ENCODE measurements at regions not wholly inside any gene's neighbourhood (a gene's known extent, or its start where the extent isn't known, plus 50 kb on each side); places are given as distances from the start of the nearest gene placed in this dataset.

DNA sequence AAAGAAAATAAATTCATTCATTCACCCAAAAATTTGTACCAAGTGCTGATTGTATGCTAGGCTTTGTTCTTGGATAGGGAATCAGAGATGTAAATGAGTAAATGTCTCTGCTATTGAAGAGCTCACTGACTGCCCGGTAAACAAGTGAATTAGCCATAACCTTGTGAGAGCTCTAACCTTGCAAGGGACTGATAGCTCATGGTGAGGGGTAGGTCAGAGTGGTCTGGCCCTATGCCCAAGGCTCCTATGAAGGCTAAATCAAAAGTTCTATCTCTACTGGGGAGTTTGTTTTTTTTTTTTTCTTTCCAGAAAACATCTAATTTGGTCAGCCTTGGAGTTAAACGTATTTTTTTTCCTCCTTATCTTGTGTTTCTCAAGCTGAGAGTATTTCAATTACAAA, 172.8 kb upstream of the CDH11 start:
- H3K4me3 ChIP-seq (ENCODE audit: low read length), result no peak overlapping the region

DNA sequence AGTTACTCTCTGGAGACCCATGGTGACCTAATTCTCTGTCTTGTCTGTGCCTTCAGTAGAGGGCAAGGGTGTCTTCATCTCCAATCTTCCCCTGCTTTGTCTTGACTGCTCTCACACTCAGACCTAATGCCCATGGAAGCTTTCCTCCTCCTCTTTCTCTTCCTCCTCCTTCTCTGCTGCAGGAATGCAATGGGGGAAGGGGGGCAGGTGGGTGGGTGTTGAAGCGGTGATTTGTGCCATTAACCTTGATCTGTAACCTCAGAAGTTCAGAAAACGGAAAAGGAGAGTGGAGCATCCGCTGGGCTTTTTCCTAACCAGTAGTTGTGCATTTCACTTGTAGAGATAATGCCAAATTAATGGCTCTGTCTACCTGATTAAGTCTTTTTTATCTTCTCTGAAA, 172.3 kb upstream of the CDH11 start:
- H3K4me1 ChIP-seq (ENCODE audit: control insufficient read depth, insufficient read depth, low read length), result no peaks in the 10 kb centered on the region
- H3K27me3 ChIP-seq (ENCODE audit: control insufficient read depth, insufficient read depth), result no peaks in the 10 kb centered on the region
- ATAC-seq, result no peak
- no peak overlapping the region for H3K27ac ChIP-seq (ENCODE audit: low read length)
- H3K9me3 ChIP-seq (ENCODE audit: control insufficient read depth, low read length), result no peaks in the 10 kb centered on the region
- 77% methylated on average over 3 of the region's 3 CpGs for WGBS
- no peak overlapping the region for H3K4me3 ChIP-seq (ENCODE audit: low read length)
- DNase-seq, result no peak
- intact Hi-C loops (cut with DNase I), result no loop called here

More for the DNA sequence above, 172.8 kb upstream of the CDH11 start:
- Histone ChIP-seq H3K27me3 (ENCODE audit: control insufficient read depth, insufficient read depth) (no peaks in the 10 kb centered on the region), H3K27ac (ENCODE audit: low read length) (no peak overlapping the region), H3K9me3 (ENCODE audit: control insufficient read depth, low read length) (no peaks in the 10 kb centered on the region), H3K4me1 (ENCODE audit: control insufficient read depth, insufficient read depth, low read length) (no peaks in the 10 kb centered on the region)
- intact Hi-C loops (cut with DNase I), result no loop called here
- 68% methylated on average over 2 of the region's 2 CpGs for WGBS
- ATAC-seq (no peak), DNase-seq (no peak)

DNA sequence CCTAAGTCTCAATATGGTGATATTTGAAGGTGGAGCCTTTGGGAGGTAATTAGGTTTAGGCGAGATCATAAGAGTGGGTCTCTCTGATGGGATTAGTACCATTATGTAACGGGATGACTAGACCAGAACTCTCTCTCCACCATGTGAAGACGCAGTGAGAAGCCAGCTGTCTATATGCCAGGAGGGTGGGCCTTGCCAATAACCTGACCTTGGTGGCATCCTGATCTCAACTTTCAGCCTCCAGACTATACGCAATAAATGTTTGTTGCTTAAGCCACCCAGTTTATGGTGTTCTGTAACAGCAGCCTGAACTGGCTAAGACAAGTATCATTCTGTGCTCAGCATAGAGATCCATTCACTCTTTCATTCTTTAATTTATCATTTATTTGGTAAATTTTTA, 167.2 kb upstream of the CDH11 start:
- no peaks in the 10 kb centered on the region for H3K9me3 ChIP-seq (ENCODE audit: control insufficient read depth, low read length)
- intact Hi-C loops (cut with DNase I), result no loop called here
- no peaks in the 10 kb centered on the region for H3K27me3 ChIP-seq (ENCODE audit: control insufficient read depth, insufficient read depth)
- H3K27ac ChIP-seq (ENCODE audit: low read length), result no peak overlapping the region
- WGBS, result 74% methylated on average over 4 of the region's 4 CpGs
- no peak for ATAC-seq
- H3K4me1 ChIP-seq (ENCODE audit: control insufficient read depth, insufficient read depth, low read length), result peaks cover 3% of the 10 kb centered on the region
- peak in 1 of 3 donors; percentile 47 for DNase-seq
- H3K4me3 ChIP-seq (ENCODE audit: low read length), result no peak overlapping the region

DNA sequence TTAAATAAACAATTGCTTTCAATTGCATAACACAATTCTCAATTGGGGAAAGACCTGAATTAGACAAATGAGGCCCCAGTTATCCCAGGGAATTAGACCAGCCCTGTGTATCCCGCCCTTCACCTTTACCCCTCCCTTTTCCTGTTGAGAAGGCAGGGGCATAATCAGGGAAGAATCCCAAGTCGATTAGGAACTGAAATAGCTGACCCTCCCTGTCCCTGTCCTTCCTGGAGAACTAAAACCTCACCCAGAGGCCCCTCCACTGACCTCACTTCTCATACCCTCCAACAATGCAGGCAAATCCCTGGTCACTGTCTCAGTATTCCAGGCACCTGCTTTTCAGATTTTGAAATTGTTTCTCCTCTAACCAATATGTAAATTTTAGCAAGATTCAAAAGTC, 165.4 kb upstream of the CDH11 start:
- H3K4me3 ChIP-seq (ENCODE audit: low read length), result no peak overlapping the region
- 46% methylated on average over 2 of the region's 2 CpGs for WGBS
- no peaks in the 10 kb centered on the region for H3K9me3 ChIP-seq (ENCODE audit: control insufficient read depth, low read length)
- H3K4me1 ChIP-seq (ENCODE audit: control insufficient read depth, insufficient read depth, low read length), result peaks cover 3% of the 10 kb centered on the region
- intact Hi-C loops (cut with DNase I), result no loop called here
- no peaks in the 10 kb centered on the region for H3K27me3 ChIP-seq (ENCODE audit: control insufficient read depth, insufficient read depth)
- ATAC-seq (no peak), DNase-seq (no peak)
- H3K27ac ChIP-seq (ENCODE audit: low read length), result no peak overlapping the region

DNA sequence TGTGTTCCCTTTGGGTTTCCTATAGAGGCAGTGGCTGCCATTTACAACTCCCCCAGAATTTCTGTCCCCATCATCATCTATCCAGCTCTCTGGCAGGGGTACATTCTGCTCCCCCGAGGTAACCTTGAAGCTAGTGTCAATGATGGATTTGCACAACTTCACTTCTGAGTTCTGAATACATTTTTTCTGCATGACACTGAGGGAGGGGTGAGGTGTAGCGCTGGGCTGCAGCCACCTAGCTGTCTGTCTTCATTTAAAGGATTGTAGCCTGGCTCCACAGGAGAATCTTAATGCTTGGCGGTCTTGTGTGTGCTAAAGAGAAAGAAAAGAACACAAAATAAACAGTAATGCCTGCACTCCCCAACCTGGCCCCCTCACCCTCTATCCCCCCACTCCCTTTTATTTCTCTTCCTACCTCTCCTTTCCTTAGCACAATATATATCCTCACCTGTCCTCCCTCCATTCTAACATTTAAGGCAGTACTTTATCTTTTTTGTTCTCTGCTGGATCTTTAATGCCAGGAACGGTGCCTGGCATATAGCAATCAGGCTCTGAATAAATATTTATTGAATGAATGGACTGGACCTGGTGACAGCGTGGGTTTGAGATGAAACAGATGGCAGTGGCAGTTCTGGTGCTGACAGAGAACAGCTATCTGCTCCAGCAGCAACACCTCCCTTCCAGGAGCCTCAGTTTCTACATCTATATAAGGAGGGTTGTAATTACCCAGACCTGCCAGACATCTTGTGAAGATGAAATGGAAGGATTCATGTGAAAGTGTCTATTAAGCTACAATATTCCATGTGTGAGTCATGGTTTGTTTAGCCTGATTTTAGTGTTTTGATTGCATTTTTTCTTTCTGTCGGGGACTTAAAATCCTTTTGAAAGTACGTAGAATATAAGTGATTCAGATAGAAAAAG, 163.5 kb upstream of the CDH11 start:
- Histone ChIP-seq H3K4me1 (ENCODE audit: control insufficient read depth, insufficient read depth, low read length) (peaks cover 3% of the 10 kb centered on the region), H3K27me3 (ENCODE audit: control insufficient read depth, insufficient read depth) (no peaks in the 10 kb centered on the region), H3K9me3 (ENCODE audit: control insufficient read depth, low read length) (no peaks in the 10 kb centered on the region), H3K4me3 (ENCODE audit: low read length) (no peak overlapping the region), H3K27ac (ENCODE audit: low read length) (no peak overlapping the region)
- intact Hi-C loops (cut with DNase I), result no loop called here
- WGBS, result 59% methylated on average over 7 of the region's 7 CpGs
- DNase-seq (no peak), ATAC-seq (no peak)

GRCh38 chr16:65284626-65285025, 162.8 kb upstream of the CDH11 start:
- no peak for ATAC-seq
- no peaks in the 10 kb centered on the region for H3K27me3 ChIP-seq (ENCODE audit: control insufficient read depth, insufficient read depth)
- WGBS, result 64% methylated on average over 8 of the region's 8 CpGs
- no peak overlapping the region for H3K27ac ChIP-seq (ENCODE audit: low read length)
- no peak overlapping the region for H3K4me3 ChIP-seq (ENCODE audit: low read length)
- no peak for DNase-seq
- no peaks in the 10 kb centered on the region for H3K9me3 ChIP-seq (ENCODE audit: control insufficient read depth, low read length)
- peaks cover 3% of the 10 kb centered on the region for H3K4me1 ChIP-seq (ENCODE audit: control insufficient read depth, insufficient read depth, low read length)
- intact Hi-C loops (cut with DNase I), result no loop called here

DNA sequence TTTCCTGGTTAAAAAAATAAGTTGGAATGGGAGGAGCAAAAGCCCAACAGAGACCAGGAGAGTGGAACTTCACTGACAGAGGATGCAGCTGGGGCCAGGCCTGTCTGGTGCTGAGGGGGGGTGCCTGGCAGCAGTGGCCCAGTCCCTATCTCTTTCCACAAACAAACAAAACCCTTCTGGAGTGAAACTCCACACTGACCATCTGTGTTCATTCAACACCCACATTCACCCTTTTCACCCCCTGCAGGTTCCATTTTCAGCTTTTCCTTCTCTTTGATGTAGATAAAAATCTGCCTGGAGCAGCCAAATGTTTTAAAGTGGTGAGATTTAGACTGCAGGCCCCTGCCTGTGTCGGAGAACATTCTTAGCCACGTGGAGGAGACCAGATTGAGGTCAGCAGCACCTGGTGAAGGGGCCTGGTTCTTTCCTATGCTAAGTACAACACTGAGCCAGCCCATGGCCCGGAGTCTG, 161.4 kb upstream of the CDH11 start:
- H3K4me3 ChIP-seq (ENCODE audit: low read length), result no peak overlapping the region
- H3K9me3 ChIP-seq (ENCODE audit: control insufficient read depth, low read length), result no peaks in the 10 kb centered on the region
- 40% methylated on average over 3 of the region's 3 CpGs for WGBS
- intact Hi-C loops (cut with DNase I), result no loop called here
- peak in 1 of 3 donors; percentile 42 for DNase-seq
- H3K27me3 ChIP-seq (ENCODE audit: control insufficient read depth, insufficient read depth), result no peaks in the 10 kb centered on the region
- no peak overlapping the region for H3K27ac ChIP-seq (ENCODE audit: low read length)
- ATAC-seq, result peak in 1 of 2 donors; percentile 64
- peaks cover 3% of the 10 kb centered on the region for H3K4me1 ChIP-seq (ENCODE audit: control insufficient read depth, insufficient read depth, low read length)

DNA sequence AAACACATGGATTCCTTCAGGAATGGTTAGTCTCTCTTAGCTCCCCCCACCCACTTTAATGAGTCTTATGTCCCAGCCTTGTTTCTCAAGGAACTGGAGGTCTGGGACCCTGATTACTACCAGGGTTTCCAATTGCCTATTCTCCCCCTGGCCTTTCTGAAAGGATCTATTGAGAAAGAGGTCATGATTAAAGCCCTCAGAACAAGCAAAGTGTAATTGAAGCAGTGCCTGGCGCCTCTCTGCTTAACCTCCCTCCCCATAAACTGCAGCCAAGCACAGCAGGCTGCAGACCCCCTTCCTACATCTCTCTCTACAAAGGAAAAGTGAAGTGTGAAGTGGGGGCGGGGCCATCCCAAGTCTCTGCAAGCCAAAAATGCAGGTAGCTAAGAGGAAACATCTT, 159.7 kb upstream of the CDH11 start:
- no peaks in the 10 kb centered on the region for H3K9me3 ChIP-seq (ENCODE audit: control insufficient read depth, low read length)
- ATAC-seq, result no peak
- no peak overlapping the region for H3K27ac ChIP-seq (ENCODE audit: low read length)
- DNase-seq, result no peak
- no peak overlapping the region for H3K4me3 ChIP-seq (ENCODE audit: low read length)
- H3K4me1 ChIP-seq (ENCODE audit: control insufficient read depth, insufficient read depth, low read length), result peaks cover 3% of the 10 kb centered on the region
- no peaks in the 10 kb centered on the region for H3K27me3 ChIP-seq (ENCODE audit: control insufficient read depth, insufficient read depth)
- intact Hi-C loops (cut with DNase I), result no loop called here
- WGBS, result 86% methylated on average over 2 of the region's 2 CpGs

GRCh38 chr16:65280845-65281512, 159.1 kb upstream of the CDH11 start:
- Histone ChIP-seq H3K4me3 (ENCODE audit: low read length) (no peak overlapping the region), H3K27me3 (ENCODE audit: control insufficient read depth, insufficient read depth) (no peaks in the 10 kb centered on the region), H3K4me1 (ENCODE audit: control insufficient read depth, insufficient read depth, low read length) (peaks cover 3% of the 10 kb centered on the region), H3K9me3 (ENCODE audit: control insufficient read depth, low read length) (no peaks in the 10 kb centered on the region), H3K27ac (ENCODE audit: low read length) (no peak overlapping the region)
- intact Hi-C loops (cut with DNase I), result no loop called here
- 79% methylated on average over 8 of the region's 8 CpGs for WGBS
- no peak for DNase-seq
- ATAC-seq, result no peak

- ATAC-seq (peak; percentile 26 to 77), DNase-seq (no peak)
- 83% methylated on average over 1 of the region's 1 CpG for WGBS
- Histone ChIP-seq H3K4me3 (ENCODE audit: low read length) (no peak overlapping the region), H3K27me3 (ENCODE audit: control insufficient read depth, insufficient read depth) (no peaks in the 10 kb centered on the region), H3K4me1 (ENCODE audit: control insufficient read depth, insufficient read depth, low read length) (peaks cover 2% of the 10 kb centered on the region), H3K27ac (ENCODE audit: low read length) (no peak overlapping the region), H3K9me3 (ENCODE audit: control insufficient read depth, low read length) (no peaks in the 10 kb centered on the region)
- intact Hi-C loops (cut with DNase I), result no loop called here
Observed at GRCh38 chr16:65279576-65279975, 157.7 kb upstream of the CDH11 start.

DNA sequence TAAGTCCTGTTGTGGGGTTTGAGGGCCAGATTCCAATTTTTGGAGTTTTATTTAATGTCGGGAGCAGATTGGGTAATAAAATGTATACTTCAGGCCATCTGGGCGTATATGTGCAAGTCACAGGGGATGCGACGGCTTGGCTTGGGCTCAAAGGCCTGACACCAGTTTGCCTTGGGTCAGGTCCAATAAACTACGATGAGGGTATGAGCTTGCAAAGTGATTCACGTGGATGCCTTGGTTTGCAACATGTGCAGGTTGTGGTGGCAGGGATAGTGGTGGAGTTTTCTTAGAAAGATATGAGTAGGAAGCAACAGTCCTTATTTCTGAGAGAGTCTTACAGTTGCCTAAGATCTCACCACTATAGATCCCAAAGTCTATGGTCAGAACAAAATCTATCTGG, 157.0 kb upstream of the CDH11 start:
- Histone ChIP-seq H3K4me1 (ENCODE audit: control insufficient read depth, insufficient read depth, low read length) (no peaks in the 10 kb centered on the region), H3K4me3 (ENCODE audit: low read length) (no peak overlapping the region), H3K9me3 (ENCODE audit: control insufficient read depth, low read length) (no peaks in the 10 kb centered on the region), H3K27ac (ENCODE audit: low read length) (no peak overlapping the region), H3K27me3 (ENCODE audit: control insufficient read depth, insufficient read depth) (no peaks in the 10 kb centered on the region)
- 86% methylated on average over 6 of the region's 6 CpGs for WGBS
- ATAC-seq (no peak), DNase-seq (no peak)
- intact Hi-C loops (cut with DNase I), result no loop called here
